ENCODE measurements at regions not wholly inside any gene's neighbourhood (a gene's known extent, or its start where the extent isn't known, plus 50 kb on each side); places are given as distances from the start of the nearest gene placed in this dataset.

- TF ChIP-seq, protein P1, sequence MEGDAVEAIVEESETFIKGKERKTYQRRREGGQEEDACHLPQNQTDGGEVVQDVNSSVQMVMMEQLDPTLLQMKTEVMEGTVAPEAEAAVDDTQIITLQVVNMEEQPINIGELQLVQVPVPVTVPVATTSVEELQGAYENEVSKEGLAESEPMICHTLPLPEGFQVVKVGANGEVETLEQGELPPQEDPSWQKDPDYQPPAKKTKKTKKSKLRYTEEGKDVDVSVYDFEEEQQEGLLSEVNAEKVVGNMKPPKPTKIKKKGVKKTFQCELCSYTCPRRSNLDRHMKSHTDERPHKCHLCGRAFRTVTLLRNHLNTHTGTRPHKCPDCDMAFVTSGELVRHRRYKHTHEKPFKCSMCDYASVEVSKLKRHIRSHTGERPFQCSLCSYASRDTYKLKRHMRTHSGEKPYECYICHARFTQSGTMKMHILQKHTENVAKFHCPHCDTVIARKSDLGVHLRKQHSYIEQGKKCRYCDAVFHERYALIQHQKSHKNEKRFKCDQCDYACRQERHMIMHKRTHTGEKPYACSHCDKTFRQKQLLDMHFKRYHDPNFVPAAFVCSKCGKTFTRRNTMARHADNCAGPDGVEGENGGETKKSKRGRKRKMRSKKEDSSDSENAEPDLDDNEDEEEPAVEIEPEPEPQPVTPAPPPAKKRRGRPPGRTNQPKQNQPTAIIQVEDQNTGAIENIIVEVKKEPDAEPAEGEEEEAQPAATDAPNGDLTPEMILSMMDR (optimal IDR thresholded peaks at IDR 0.05 in 1 of 3, IDR thresholded peaks at IDR 0.05 in 1 of 3, conservative IDR thresholded peaks at IDR 0.05 in 1 of 3; ENCODE audit: extremely low read depth in 1 of 3, insufficient read depth in 2 of 3, low read length in 3 of 3): no peak
- TF ChIP-seq EZH2 (IDR thresholded peaks at IDR 0.05; ENCODE audit: low read length): no peak
These were observed 160.1 kb upstream of the PDZRN3 start for GRCh38 chr3:73784686-73785392.
